Panc1 (cell line): ENCODE measurements at regions not wholly inside any gene's neighbourhood (a gene's known extent, or its start where the extent isn't known, plus 50 kb on each side); places are given as distances from the start of the nearest gene placed in this dataset.

Experiments
- POLR2AphosphoS5 ChIP-seq: IDR thresholded peaks from 2 replicates; pipeline ENCODE4 v1.6.1; 2012; ENCODE audit warnings: mild to moderate bottlenecking, low read depth, low read length, moderate library complexity
- REST ChIP-seq, 2 experiments: IDR thresholded peaks; 2 replicates each; pipeline ENCODE4 v1.6.1; 2011 to 2012; ENCODE audit warnings: low read depth in 2 of 2, control low read depth in 1 of 2, low read length in 1 of 2, mild to moderate bottlenecking in 1 of 2, moderate library complexity in 1 of 2; ENCODE audit not compliant: insufficient read depth in 1 of 2
- SIN3A ChIP-seq: IDR thresholded peaks from 2 replicates; pipeline ENCODE4 v1.6.1; 2012; ENCODE audit warnings: low read depth, mild to moderate bottlenecking, low read length, moderate library complexity, borderline replicate concordance; ENCODE audit not compliant: insufficient read depth
- TCF7L2 ChIP-seq: IDR thresholded peaks from 2 replicates; pipeline ENCODE4 v1.6.1; 2011; ENCODE audit warnings: mild to moderate bottlenecking, low read depth, low read length, inconsistent platforms
- TF ChIP-seq, protein P1 (sequence below): fragments of 450-650 bp; IDR thresholded peaks from 2 replicates; pipeline ENCODE4 v1.5.1; 2017; ENCODE audit warnings: mild to moderate bottlenecking

DNA sequence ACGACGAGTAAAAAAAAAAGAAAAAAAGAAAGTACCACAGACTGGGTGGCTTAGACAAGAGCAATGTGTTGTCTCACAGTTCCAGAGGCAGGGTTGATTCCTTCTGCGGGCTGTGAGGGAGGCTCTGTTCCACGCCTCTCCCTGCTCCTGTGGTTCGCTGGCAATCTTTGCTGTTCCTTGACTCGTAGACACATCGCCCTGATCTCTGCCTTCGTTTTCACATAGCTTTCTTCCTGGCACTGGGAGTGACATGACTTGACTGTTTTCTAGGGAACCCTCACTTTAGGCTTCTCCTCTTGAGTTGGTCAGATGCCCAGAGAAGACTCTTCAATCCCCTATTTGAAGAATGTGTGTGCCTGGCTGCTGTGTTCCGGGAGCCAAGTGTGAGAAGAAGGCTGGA is 133.6 kb downstream of the TM2D1 start:
- TF ChIP-seq, protein P1, sequence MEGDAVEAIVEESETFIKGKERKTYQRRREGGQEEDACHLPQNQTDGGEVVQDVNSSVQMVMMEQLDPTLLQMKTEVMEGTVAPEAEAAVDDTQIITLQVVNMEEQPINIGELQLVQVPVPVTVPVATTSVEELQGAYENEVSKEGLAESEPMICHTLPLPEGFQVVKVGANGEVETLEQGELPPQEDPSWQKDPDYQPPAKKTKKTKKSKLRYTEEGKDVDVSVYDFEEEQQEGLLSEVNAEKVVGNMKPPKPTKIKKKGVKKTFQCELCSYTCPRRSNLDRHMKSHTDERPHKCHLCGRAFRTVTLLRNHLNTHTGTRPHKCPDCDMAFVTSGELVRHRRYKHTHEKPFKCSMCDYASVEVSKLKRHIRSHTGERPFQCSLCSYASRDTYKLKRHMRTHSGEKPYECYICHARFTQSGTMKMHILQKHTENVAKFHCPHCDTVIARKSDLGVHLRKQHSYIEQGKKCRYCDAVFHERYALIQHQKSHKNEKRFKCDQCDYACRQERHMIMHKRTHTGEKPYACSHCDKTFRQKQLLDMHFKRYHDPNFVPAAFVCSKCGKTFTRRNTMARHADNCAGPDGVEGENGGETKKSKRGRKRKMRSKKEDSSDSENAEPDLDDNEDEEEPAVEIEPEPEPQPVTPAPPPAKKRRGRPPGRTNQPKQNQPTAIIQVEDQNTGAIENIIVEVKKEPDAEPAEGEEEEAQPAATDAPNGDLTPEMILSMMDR, result no peak
- TF ChIP-seq REST (IDR thresholded peaks at IDR 0.05; ENCODE audit: insufficient read depth in 1 of 2, low read depth in 2 of 2, low read length in 1 of 2) (no peak), POLR2AphosphoS5 (no peak), TCF7L2 (no peak), SIN3A (no peak)
